H1 (cell line): ENCODE measurements at regions not wholly inside any gene's neighbourhood (a gene's known extent, or its start where the extent isn't known, plus 50 kb on each side); places are given as distances from the start of the nearest gene placed in this dataset.

Source experiments
- CBX8 ChIP-seq: fragments of 300-800, 300-1000 bp; sonication (generic); IDR thresholded peaks from 2 replicates; pipeline ENCODE4 v1.7.1; 2016; ENCODE audit warnings: low read depth, low read length, borderline replicate concordance
- NANOG ChIP-seq: IDR thresholded peaks from 2 replicates; pipeline ENCODE4 v1.6.1; 2011; ENCODE audit warnings: low read length, low read depth, mild to moderate bottlenecking, inconsistent platforms; ENCODE audit not compliant: insufficient read depth, poor library complexity, severe bottlenecking
- RXRA ChIP-seq: IDR thresholded peaks from 2 replicates; pipeline ENCODE4 v1.6.1; 2011; ENCODE audit warnings: low read depth, mild to moderate bottlenecking, low read length, moderate library complexity; ENCODE audit not compliant: insufficient read depth

DNA sequence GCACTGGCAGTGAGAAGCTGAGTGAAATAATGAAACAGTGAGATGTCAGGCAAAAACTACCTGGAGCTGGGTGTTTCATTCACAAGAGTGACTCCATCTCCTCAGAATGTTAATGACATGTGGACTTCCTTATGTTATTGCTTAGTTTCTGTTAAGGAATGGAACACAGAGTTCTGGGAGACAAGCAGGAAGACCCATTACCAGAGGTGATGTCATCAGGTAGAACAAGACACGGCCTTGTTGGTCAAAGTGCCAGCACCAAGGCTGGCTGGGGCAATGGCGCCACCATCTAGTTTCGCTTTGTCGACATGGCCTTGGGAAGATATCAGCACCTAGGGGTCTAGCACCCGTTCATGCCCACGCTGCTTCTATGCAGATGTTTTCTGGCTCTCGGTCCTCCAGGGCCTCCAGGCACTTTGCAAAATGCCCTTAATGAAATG, 252.2 kb downstream of the FAM43A start (continued):
- no peak for TF ChIP-seq NANOG
- TF ChIP-seq RXRA = no peak
- no peak for TF ChIP-seq CBX8
